ENCODE measurements at regions not wholly inside any gene's neighbourhood (a gene's known extent, or its start where the extent isn't known, plus 50 kb on each side); places are given as distances from the start of the nearest gene placed in this dataset.

GRCh38 chr17:33352526-33352925 is 59.4 kb upstream of the ASIC2 start:
- no peak for DNase-seq (ENCODE audit: low read depth in 2 of 2)
- Histone ChIP-seq H3K9me3 (ENCODE audit: control insufficient read depth, insufficient read depth, low read depth, low read length) (no peaks in the 10 kb centered on the region), H3K9ac (ENCODE audit: insufficient read depth, low read length) (no peak overlapping the region), H3K27ac (ENCODE audit: insufficient read depth, low read length) (no peak overlapping the region), H3K27me3 (ENCODE audit: control insufficient read depth, insufficient read depth, low read length) (no peaks in the 10 kb centered on the region), H4K20me1 (ENCODE audit: control insufficient read depth, extremely low read depth, insufficient read depth, low read length) (no peaks in the 10 kb centered on the region), H3K79me2 (ENCODE audit: control insufficient read depth, insufficient read depth, low read length) (no peaks in the 10 kb centered on the region), H3K4me1 (ENCODE audit: control insufficient read depth, extremely low read depth, insufficient read depth, low read length) (no peaks in the 10 kb centered on the region), H2AFZ (ENCODE audit: low read length) (no peak overlapping the region), H3K36me3 (ENCODE audit: control insufficient read depth, insufficient read depth, low read length) (no peaks in the 10 kb centered on the region), H3K4me3 (replicated peaks in 1 of 4; ENCODE audit: control extremely low read depth in 1 of 4, insufficient read depth in 1 of 4, low read depth in 3 of 4, low read length in 4 of 4) (no peak overlapping the region), H3K4me2 (ENCODE audit: extremely low read depth, insufficient read depth, low read length) (no peak overlapping the region)
- no peak for TF ChIP-seq EZH2 (IDR thresholded peaks at IDR 0.05; ENCODE audit: low read length, missing control alignments)
- TF ChIP-seq CTCF (conservative IDR thresholded peaks at IDR 0.05 in 1 of 2, IDR thresholded peaks at IDR 0.05 in 1 of 2; ENCODE audit: low read depth in 1 of 2, low read length in 2 of 2), result no peak

DNA sequence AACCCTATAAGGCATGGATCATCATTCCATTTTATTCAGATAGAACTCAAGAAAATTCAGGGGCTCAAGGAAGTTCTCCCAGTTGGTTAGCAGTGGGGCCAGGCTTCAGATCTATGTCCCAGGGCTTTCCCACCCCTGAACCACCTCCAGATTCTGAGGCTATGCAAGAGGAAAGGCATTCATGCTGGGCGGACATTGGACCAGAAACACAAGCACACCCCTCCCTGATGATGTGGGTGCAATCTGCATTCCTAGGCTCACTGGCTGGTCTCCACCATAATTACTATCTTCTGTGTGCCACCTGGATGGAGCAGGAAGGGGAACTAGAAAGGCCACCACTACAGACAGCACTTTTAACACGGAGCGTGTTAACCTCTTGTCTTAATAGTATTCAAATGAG is 63.2 kb upstream of the ASIC2 start:
- H2AFZ ChIP-seq (ENCODE audit: low read length), result no peak overlapping the region
- no peak overlapping the region for H3K4me2 ChIP-seq (ENCODE audit: extremely low read depth, insufficient read depth, low read length)
- H3K4me1 ChIP-seq (ENCODE audit: control insufficient read depth, extremely low read depth, insufficient read depth, low read length), result no peaks in the 10 kb centered on the region
- no peaks in the 10 kb centered on the region for H3K36me3 ChIP-seq (ENCODE audit: control insufficient read depth, insufficient read depth, low read length)
- no peaks in the 10 kb centered on the region for H3K9me3 ChIP-seq (ENCODE audit: control insufficient read depth, insufficient read depth, low read depth, low read length)
- no peaks in the 10 kb centered on the region for H3K79me2 ChIP-seq (ENCODE audit: control insufficient read depth, insufficient read depth, low read length)
- TF ChIP-seq CTCF (conservative IDR thresholded peaks at IDR 0.05 in 1 of 2, IDR thresholded peaks at IDR 0.05 in 1 of 2; ENCODE audit: low read depth in 1 of 2, low read length in 2 of 2) (no peak), EZH2 (IDR thresholded peaks at IDR 0.05; ENCODE audit: low read length, missing control alignments) (no peak)
- no peaks in the 10 kb centered on the region for H4K20me1 ChIP-seq (ENCODE audit: control insufficient read depth, extremely low read depth, insufficient read depth, low read length)
- H3K27ac ChIP-seq (ENCODE audit: insufficient read depth, low read length), result no peak overlapping the region
- DNase-seq (ENCODE audit: low read depth in 2 of 2), result no peak
- H3K9ac ChIP-seq (ENCODE audit: insufficient read depth, low read length), result no peak overlapping the region
- H3K4me3 ChIP-seq (replicated peaks in 1 of 4; ENCODE audit: control extremely low read depth in 1 of 4, insufficient read depth in 1 of 4, low read depth in 3 of 4, low read length in 4 of 4), result no peak overlapping the region
- no peaks in the 10 kb centered on the region for H3K27me3 ChIP-seq (ENCODE audit: control insufficient read depth, insufficient read depth, low read length)

- no peak overlapping the region for H2AFZ ChIP-seq (ENCODE audit: low read length)
- H3K27me3 ChIP-seq (ENCODE audit: control insufficient read depth, insufficient read depth, low read length), result no peaks in the 10 kb centered on the region
- H4K20me1 ChIP-seq (ENCODE audit: control insufficient read depth, extremely low read depth, insufficient read depth, low read length), result no peaks in the 10 kb centered on the region
- H3K9me3 ChIP-seq (ENCODE audit: control insufficient read depth, insufficient read depth, low read depth, low read length), result no peaks in the 10 kb centered on the region
- H3K36me3 ChIP-seq (ENCODE audit: control insufficient read depth, insufficient read depth, low read length), result no peaks in the 10 kb centered on the region
- H3K4me1 ChIP-seq (ENCODE audit: control insufficient read depth, extremely low read depth, insufficient read depth, low read length), result no peaks in the 10 kb centered on the region
- no peak for TF ChIP-seq CTCF (conservative IDR thresholded peaks at IDR 0.05 in 1 of 2, IDR thresholded peaks at IDR 0.05 in 1 of 2; ENCODE audit: low read depth in 1 of 2, low read length in 2 of 2)
- no peak for DNase-seq (ENCODE audit: low read depth in 2 of 2)
- no peak overlapping the region for H3K27ac ChIP-seq (ENCODE audit: insufficient read depth, low read length)
- no peaks in the 10 kb centered on the region for H3K79me2 ChIP-seq (ENCODE audit: control insufficient read depth, insufficient read depth, low read length)
- no peak overlapping the region for H3K4me3 ChIP-seq (replicated peaks in 1 of 4; ENCODE audit: control extremely low read depth in 1 of 4, insufficient read depth in 1 of 4, low read depth in 3 of 4, low read length in 4 of 4)
- H3K4me2 ChIP-seq (ENCODE audit: extremely low read depth, insufficient read depth, low read length), result no peak overlapping the region
- H3K9ac ChIP-seq (ENCODE audit: insufficient read depth, low read length), result no peak overlapping the region
Measured at GRCh38 chr17:33363475-33363874, 70.4 kb upstream of the ASIC2 start.

All from fibroblast of lung (primary cell).